Motor neuron (in vitro differentiated cells): ENCODE measurements at regions not wholly inside any gene's neighbourhood (a gene's known extent, or its start where the extent isn't known, plus 50 kb on each side); places are given as distances from the start of the nearest gene placed in this dataset.

Experiments used
- ATAC-seq, 8 experiments: fragments of 200-7000 bp; cut with Tn5 transposase; replicated peaks in 6 of 8; 2 replicates each; pipeline ENCODE4 v1.8.0; 2021; ENCODE audit warnings: mild to moderate bottlenecking in 8 of 8, moderate library complexity in 8 of 8
- H3K27ac ChIP-seq, 2 donors: fragments of 250-450 bp; sonication (Bioruptor Pico); 2 replicates each; pipeline ENCODE4 v1.9.0; 2021; ENCODE audit warnings: antibody characterized with exemption in 2 of 2, mild to moderate bottlenecking in 2 of 2, moderate library complexity in 1 of 2
- H3K4me1 ChIP-seq, 2 donors: fragments of 250-450 bp; sonication (Bioruptor Pico); replicated peaks in 1 of 2; 2 replicates each; pipeline ENCODE4 v1.6.1; 2021; ENCODE audit warnings: antibody characterized with exemption in 2 of 2, mild to moderate bottlenecking in 2 of 2, moderate library complexity in 1 of 2
- H3K4me3 ChIP-seq, 5 donors: fragments of 250-450 bp; sonication (Bioruptor Pico); 2 replicates each; pipeline ENCODE4 v1.9.0; 2021; ENCODE audit warnings: antibody characterized with exemption in 5 of 5, mild to moderate bottlenecking in 5 of 5, moderate library complexity in 4 of 5
- WGBS, 10 experiments: fragments of 450-650 bp; shearing (Covaris generic); methylation state at CpG; one replicate each; pipeline ENCODE4 v1.0.0; 2022; 5-methylcytosine and 5-hydroxymethylcytosine counted together
- in situ Hi-C, 9 experiments: fragments of 400-800 bp; cut with MboI; loops; one replicate each; pipeline ENCODE4 v1.15.0; 2021; ENCODE audit warnings: low sequenced_read_pairs in 9 of 9, low pct_unique_long_range_greater_than_20kb in 2 of 9; ENCODE audit not compliant: unreplicated experiment in 9 of 9

DNA sequence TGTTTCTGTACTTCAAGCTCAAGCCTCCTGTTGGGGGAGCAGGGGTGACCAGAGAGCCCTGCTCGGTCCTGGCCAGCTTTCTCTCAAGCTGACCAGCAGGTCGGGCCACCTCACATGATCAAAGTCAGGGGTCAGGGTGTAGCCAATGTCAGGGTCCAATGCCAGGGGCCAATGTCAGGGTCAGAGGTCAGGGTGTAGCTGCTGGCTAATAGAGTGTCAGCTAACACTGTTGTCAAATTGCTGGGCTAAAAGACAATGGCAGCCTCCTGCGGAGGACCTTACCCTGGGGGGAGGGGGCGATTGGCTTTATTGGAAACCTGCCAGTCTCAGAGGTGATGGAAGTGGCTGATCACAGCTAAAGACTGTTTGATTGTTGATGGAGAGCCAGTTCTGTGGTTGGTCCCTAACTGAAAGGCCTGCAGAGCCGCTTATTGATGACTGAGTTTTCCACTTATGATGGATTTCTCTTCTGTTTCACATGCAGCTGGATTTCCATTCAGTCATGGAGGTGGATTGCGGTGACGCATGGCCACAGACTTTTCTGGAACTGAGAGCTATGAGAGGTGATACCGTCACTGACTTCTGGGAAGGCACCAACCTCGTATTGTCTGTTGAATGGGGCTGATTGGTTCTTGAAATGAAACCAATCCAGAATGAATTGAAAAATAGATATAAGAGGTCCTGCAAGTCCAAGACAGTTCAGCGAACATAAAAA, 97.4 kb upstream of the ZFHX3 start:
- in situ Hi-C loops: no loop called here
- Histone ChIP-seq H3K4me3 (no peak overlapping the region), H3K27ac (no peak overlapping the region), H3K4me1 (peaks cover 17 to 19% of the 10 kb centered on the region in 2 donors)
- no peak for ATAC-seq
- 40 to 100% (median 88%) methylated on average over 1 to 7 of the region's 10 CpGs for whole genome bisulfite sequencing, 10 experiments

DNA sequence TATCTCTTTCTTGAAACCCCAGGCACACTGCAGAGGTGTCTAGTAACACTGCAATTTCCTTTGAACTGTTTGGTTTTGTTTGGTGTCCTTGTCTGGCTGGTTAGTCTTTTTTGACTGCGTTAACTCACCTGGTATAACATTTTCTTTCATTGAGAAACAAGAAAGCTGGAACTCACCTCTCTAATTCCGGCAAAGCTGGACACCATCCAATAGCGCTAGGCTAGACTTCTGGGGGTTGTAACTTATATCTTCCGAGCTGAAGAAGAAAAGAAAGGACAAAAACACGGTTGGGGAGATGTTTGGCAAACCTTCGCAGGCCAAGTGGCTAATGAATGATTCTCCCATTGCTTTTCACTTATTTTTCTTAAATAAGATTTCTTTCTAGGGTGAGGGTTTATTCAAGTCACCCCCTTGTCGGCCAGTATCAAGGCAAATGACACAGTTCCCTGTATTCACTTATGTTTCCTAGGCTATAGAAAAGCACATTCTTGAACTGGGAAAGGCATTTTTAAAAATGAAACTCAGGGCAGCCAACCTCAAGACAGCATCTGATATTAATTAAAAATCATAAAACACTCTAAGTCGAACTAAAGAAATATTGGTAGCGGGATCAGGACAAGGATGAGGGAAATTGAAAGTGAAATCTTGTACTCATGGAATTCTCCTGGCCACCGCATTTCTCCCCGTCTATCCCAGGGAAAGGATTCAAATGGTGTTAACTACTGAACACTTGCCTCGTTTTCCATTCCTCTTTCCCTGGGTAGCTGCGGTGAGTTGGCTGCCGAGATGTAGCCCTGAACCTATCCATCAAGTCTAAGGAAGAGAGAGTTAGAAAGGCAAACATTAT, 95.9 kb upstream of the ZFHX3 start:
- WGBS, 10 experiments: 5 to 100% (median 50%) methylated on average over 2 to 13 of the region's 14 CpGs; no CpG with 5 or more reads in 2 of the 10 experiments
- ATAC-seq: peak in 3 of 8 experiments; percentile 13 to 43 (median 34)
- no peak overlapping the region for H3K27ac ChIP-seq
- H3K4me1 ChIP-seq: peaks cover 17 to 19% of the 10 kb centered on the region in 2 donors
- in situ Hi-C loops: no loop called here
- no peak overlapping the region for H3K4me3 ChIP-seq

DNA sequence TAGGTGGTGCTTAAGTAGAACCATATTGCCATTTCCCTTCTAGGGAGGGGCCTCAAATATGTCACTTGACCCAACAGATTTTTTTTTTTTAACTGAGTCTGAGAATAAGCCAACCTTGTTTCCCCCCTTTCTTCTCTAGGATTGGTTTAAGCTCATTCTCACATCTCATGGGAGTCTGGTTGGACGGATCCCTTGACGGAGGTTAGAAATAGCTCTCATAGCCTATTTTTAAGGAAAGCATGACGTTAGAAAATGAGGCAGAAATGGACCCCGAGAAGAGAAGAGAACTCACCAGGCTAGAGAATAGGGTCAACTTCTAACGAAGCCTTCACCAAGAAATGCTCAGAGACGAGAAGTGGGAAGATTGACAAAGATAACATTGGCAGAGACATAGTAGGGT, 95.1 kb upstream of the ZFHX3 start:
- H3K4me1 ChIP-seq: peaks cover 17 to 19% of the 10 kb centered on the region in 2 donors
- 60 to 95% (median 91%) methylated on average over 1 to 6 of the region's 6 CpGs; no CpG with 5 or more reads in 3 of the 10 experiments for WGBS, 10 experiments
- ATAC-seq: no peak
- in situ Hi-C loops: no loop called here
- H3K27ac ChIP-seq: no peak overlapping the region
- no peak overlapping the region for H3K4me3 ChIP-seq

DNA sequence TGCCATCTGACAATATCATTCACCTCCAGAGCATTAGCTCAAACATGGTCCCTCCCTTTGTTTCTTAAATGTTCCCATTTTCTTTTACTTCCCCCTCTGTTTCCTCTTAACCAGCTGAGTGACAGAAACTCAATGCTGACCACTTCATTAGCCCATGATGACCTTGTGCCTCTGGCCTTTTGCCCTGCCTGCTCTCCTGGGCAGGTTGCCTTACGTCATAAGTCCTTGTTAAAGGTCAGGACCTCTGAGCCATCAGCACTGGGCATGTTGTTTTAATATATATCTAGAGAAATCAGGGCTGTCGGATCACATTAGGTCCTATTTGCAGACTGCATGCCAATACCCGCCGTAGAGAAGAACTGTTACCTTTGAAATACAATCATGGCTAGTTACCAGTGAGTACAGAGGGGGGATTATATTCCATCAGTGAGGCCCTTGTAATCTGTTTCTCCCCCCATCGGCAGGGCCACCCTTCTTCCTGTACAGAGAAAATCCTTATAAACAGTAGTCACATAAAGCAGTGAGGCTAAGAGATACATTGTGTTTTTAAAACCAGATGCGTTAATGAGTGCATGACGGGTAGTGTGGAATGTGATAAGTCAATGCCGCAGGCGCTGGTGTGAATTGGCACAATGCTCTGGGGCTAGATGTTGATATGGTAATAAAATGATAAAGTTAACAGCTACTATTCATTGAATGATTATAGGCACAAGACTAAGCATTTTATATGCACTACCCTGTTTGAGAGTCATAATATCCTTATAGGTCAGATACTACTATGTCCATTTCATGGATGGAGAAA, 94.3 kb upstream of the ZFHX3 start:
- Histone ChIP-seq H3K4me1 (peaks cover 19 to 21% of the 10 kb centered on the region in 2 donors), H3K27ac (no peak overlapping the region), H3K4me3 (no peak overlapping the region)
- no peak for ATAC-seq
- WGBS, 10 experiments: 63 to 100% (median 92%) methylated on average over 1 to 8 of the region's 9 CpGs; no CpG with 5 or more reads in 1 of the 10 experiments
- in situ Hi-C loops: no loop called here

DNA sequence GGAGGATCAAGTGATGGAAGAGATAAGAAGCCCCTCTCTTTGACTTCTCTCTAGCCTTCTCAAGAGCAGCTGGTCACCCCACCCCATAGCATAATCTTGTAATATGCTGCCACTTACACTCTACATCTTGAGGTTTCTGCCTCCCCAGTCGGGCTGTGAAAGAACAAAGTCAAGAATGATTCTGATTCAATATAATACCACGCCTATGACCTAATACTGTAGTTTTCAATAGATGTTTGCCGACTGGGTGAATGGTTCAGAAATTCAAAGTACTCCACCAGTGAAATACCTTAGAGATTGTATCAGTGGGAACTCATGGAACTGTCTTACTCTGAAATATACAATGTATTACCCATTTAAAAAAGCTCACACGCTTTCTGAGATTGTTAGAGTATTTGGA, 93.0 kb upstream of the ZFHX3 start:
- H3K4me3 ChIP-seq: no peak overlapping the region
- in situ Hi-C loops: no loop called here
- peak in 2 of 8 experiments; percentile 32 to 74 for ATAC-seq
- 62 to 100% (median 97%) methylated on average over 1 to 4 of the region's 4 CpGs; no CpG with 5 or more reads in 2 of the 10 experiments for WGBS, 10 experiments
- H3K27ac ChIP-seq: no peak overlapping the region
- peaks cover 19 to 27% of the 10 kb centered on the region in 2 donors for H3K4me1 ChIP-seq

DNA sequence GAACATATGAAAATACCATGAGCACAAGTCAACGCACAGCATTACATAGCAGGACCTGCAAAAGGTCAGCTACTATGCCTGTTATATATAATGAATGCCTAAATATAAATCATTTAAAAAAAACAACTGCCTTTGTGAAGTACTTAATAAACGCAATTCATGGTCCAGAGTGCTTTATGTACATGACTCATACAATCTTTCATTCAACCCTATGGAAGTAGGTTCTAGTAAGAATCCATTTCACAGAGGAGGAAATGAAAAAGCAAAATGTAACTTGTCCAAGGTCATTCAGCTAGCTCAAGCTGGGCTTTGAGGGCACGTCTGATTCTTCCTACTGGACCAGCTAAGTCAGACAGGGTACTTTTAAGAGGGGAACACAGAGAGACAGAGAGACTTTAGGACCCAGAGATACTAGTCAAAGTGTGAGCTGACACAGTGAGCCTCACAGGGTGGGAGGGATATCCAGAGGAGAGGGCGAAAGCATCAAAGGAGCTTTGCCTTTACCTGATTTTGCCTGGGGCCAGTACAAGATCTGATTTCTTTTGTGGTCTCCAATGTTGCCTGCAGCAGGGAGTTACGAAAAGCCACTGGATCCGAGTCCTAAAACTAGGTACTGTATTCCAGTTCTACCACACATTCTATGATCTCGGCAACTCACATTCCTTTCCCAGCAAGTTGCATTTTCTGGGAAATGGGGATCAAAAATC, 83.4 kb upstream of the ZFHX3 start:
- H3K4me3 ChIP-seq: no peak overlapping the region
- in situ Hi-C loops: no loop called here
- peaks cover 8% of the 10 kb centered on the region in 2 donors for H3K4me1 ChIP-seq
- ATAC-seq: no peak
- H3K27ac ChIP-seq: no peak overlapping the region
- 27 to 100% (median 80%) methylated on average over 2 to 7 of the region's 7 CpGs; no CpG with 5 or more reads in 2 of the 10 experiments for WGBS, 10 experiments

DNA sequence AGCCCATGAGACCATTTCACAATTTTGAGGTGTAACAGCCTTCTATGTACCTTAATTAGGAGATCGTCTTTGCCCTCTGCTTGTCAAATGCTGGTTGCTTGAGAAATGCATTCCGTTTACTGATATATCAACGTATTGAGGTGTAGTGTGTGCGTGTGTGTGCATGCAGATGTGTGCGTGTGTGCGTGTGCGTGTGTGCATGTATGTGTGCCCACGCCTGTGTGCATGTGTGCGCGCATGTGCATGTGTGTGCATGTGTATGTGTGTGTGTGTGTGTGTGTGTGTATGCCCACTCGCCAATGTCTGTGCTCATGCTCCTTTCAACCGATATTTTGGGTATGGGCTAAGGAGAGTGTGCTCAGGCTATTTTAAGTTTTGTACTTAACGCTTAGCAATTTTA, 81.5 kb upstream of the ZFHX3 start:
- in situ Hi-C loops: no loop called here
- H3K4me1 ChIP-seq: peaks cover 11 to 12% of the 10 kb centered on the region in 2 donors
- ATAC-seq: no peak
- H3K27ac ChIP-seq: no peak overlapping the region
- WGBS, 10 experiments: 83 to 100% (median 100%) methylated on average over 1 to 7 of the region's 13 CpGs; no CpG with 5 or more reads in 3 of the 10 experiments
- H3K4me3 ChIP-seq: no peak overlapping the region

DNA sequence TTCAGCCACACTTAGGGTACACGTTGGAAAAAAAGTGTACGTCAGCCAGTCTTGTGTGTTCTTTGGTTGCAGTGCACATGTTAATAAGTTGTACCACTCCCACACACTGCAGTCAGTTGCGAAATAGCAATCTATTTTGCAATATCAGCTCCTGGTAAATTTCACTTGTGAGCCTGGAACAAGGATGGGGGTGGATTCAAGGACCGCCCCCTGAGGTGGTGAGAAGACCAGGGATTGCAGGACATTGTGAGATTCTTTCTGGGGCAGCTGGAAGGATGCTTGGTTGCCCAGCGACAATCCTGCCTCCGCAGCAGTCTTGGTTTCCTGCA, 78.6 kb upstream of the ZFHX3 start:
- no peak overlapping the region for H3K27ac ChIP-seq
- no peak overlapping the region for H3K4me3 ChIP-seq
- 20 to 76% (median 64%) methylated on average over 1 to 5 of the region's 6 CpGs; no CpG with 5 or more reads in 3 of the 10 experiments for WGBS, 10 experiments
- in situ Hi-C loops: no loop called here
- peaks cover 11 to 12% of the 10 kb centered on the region in 2 donors for H3K4me1 ChIP-seq
- peak; percentile 41 to 81 (median 60) for ATAC-seq

DNA sequence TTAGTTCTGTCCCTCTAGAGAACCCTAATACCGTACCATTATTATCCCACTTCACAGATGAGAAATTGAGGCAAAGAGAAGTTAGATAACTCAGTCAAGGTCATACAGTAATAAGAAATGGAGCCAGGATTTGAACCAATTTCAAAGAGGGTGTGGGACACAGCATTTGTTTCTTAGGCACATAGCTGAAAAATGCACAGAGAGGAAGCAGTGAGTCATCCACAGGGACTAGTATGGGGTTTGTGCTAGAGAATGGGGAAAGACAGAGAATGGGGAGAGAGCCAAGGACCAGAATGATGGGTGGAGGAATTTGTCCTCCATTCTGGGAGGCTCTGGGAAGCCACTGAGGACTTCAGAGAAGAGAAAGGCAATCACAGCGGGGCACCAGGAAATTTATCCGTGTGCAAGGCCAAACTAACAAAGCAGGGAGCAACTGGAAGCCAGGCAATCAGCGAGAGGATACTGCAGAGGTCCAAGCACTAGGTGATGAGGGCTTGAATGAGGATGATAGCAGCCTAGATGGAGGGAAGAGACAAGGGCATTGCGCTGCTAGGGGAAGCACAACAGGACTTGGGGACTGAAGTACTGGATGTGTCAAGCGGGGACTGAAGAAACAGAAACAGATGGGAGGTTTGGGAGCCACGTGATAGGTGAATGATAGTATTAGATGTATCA, 78.1 kb upstream of the ZFHX3 start:
- in situ Hi-C loops: no loop called here
- WGBS, 10 experiments: 29 to 85% (median 68%) methylated on average over 1 to 6 of the region's 7 CpGs; no CpG with 5 or more reads in 1 of the 10 experiments
- H3K27ac ChIP-seq: no peak overlapping the region
- no peak overlapping the region for H3K4me3 ChIP-seq
- H3K4me1 ChIP-seq: peaks cover 11 to 12% of the 10 kb centered on the region in 2 donors
- ATAC-seq: peak in 6 of 8 experiments; percentile 22 to 66 (median 46)

DNA sequence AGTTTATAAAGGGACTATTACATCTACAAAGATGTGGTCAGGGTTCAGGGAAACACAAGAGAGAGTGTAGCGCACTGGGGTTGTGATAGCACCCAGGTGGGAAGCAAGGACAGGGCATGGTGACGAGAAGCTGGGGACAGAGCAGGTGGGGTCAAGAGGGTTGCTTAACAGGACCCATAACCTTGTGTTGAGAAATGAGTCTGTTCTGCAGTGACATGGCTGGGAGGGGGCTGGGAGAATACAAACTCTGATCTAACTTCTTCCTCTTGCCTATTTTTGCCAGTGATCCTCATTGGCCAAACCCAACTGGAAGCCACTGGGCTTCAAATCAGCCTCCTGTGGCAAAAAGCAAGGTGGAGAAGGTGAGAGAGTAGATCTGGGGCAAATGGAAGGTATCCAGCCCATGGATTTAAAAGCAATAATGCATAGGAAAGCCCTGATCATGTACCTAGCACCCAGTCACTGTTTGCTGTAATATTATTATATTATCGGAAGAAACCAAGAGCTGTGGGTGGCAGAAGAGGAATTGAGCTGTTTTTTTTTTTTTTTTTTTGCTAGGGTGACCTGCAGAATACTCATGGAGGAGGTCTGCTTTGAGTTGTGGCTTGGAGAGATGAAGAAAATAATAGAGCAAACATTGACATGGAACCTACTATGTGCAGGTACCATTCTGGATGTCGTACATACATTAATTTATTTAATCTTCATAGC, 76.9 kb upstream of the ZFHX3 start:
- H3K4me3 ChIP-seq: no peak overlapping the region
- H3K27ac ChIP-seq: no peak overlapping the region
- H3K4me1 ChIP-seq: peaks cover 11 to 12% of the 10 kb centered on the region in 2 donors
- no peak for ATAC-seq
- 80 to 100% (median 100%) methylated on average over 1 to 4 of the region's 4 CpGs; no CpG with 5 or more reads in 3 of the 10 experiments for WGBS, 10 experiments
- in situ Hi-C loops: no loop called here

DNA sequence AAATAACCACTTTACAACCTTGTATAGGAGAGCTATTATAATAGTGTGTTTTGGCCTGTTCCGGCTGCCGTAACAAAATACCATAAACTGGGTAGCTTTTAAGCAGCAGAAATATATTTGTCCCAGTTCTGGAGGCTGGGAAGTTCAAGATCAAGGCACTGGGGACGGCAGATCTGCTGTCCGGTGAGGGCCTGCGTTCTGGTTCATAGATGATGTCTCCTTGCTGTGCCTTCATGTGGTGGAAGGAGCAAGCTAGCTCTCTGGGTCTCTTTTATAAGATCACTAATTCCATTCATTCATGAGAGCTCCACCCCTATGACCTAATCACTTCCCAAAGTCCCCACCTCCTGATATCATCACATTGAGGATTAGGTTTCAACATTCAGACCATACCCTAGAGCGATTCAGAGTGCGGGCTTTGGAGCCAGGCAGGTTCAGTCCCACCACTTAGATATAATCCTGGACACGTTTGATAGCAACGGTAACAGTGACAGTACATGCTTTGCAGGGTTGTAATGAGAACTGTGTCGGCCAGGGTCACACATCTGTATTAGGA, 76.2 kb upstream of the ZFHX3 start:
- no peak overlapping the region for H3K27ac ChIP-seq
- H3K4me3 ChIP-seq: no peak overlapping the region
- peak in 4 of 8 experiments; percentile 35 to 76 (median 64) for ATAC-seq
- peaks cover 11 to 12% of the 10 kb centered on the region in 2 donors for H3K4me1 ChIP-seq
- in situ Hi-C loops: no loop called here
- WGBS, 10 experiments: 60 to 100% (median 94%) methylated on average over 2 to 9 of the region's 10 CpGs; no CpG with 5 or more reads in 3 of the 10 experiments
